B cell (primary cell): ENCODE measurements at regions not wholly inside any gene's neighbourhood (a gene's known extent, or its start where the extent isn't known, plus 50 kb on each side); places are given as distances from the start of the nearest gene placed in this dataset.

Experiments
- EZH2 ChIP-seq: IDR thresholded peaks from 2 replicates; pipeline ENCODE4 v1.6.1; 2012; ENCODE audit warnings: borderline replicate concordance, low read depth, mild to moderate bottlenecking, moderate library complexity, low read length; ENCODE audit not compliant: insufficient read depth, poor library complexity, severe bottlenecking
- TF ChIP-seq, protein P1 (sequence below): fragments of 200-600 bp; IDR thresholded peaks from one replicate; pipeline ENCODE4 v1.8.0; 2022; ENCODE audit warnings: antibody characterized with exemption, mild to moderate bottlenecking

DNA sequence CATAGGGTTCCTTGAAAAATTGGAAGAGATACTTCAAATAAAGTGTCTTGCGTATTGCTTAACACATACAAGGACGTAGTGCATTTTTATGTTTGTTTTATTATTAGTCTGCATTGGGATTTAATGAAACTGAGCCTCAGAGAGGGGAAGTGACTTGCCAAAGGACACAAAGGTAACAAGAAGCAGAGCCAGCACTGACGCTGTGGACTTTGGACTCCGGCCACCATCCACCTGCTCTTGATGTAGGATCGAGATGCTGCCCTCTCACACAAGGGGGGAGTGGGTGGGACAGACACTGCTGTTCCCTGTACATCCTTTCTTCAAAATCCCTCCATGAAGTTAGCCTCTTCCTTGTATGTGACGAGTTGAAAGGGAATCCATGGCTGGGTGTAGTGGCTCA is 435.4 kb upstream of the RGMA start:
- TF ChIP-seq, protein P1, sequence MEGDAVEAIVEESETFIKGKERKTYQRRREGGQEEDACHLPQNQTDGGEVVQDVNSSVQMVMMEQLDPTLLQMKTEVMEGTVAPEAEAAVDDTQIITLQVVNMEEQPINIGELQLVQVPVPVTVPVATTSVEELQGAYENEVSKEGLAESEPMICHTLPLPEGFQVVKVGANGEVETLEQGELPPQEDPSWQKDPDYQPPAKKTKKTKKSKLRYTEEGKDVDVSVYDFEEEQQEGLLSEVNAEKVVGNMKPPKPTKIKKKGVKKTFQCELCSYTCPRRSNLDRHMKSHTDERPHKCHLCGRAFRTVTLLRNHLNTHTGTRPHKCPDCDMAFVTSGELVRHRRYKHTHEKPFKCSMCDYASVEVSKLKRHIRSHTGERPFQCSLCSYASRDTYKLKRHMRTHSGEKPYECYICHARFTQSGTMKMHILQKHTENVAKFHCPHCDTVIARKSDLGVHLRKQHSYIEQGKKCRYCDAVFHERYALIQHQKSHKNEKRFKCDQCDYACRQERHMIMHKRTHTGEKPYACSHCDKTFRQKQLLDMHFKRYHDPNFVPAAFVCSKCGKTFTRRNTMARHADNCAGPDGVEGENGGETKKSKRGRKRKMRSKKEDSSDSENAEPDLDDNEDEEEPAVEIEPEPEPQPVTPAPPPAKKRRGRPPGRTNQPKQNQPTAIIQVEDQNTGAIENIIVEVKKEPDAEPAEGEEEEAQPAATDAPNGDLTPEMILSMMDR: no peak
- TF ChIP-seq EZH2: no peak
